H1 (cell line): ENCODE measurements at regions not wholly inside any gene's neighbourhood (a gene's known extent, or its start where the extent isn't known, plus 50 kb on each side); places are given as distances from the start of the nearest gene placed in this dataset.

Experiments used
- CTCF ChIA-PET: fragments of 300-600 bp; sonication (Branson Sonifier 250); formaldehyde crosslinking; loops from one replicate; lab custom pipeline; 2021; ENCODE audit not compliant: partially characterized antibody; lab: Charles Lee
- POLR2A ChIA-PET: fragments of 300-600 bp; sonication (Branson Sonifier 250); formaldehyde crosslinking; loops from one replicate; lab custom pipeline; 2021; ENCODE audit warnings: inconsistent platforms; ENCODE audit not compliant: partially characterized antibody; lab: Charles Lee
- DNase-seq, 2 experiments: peaks; one replicate each; pipeline versions ENCODE4 v3.0.0 to v3.0.0-alpha.2; 2010 to 2022; ENCODE audit warnings: low spot score in 2 of 2, low read depth in 1 of 2, mixed read lengths in 1 of 2
- FAIRE-seq: peaks from 2 replicates; lab custom pipeline; 2011; peaks lifted over from hg19 to GRCh38; lab: Jason Lieb, UNC
- H2AFZ ChIP-seq: 2 replicates; pipeline ENCODE4 v1.8.1; 2012; ENCODE audit warnings: low read length, inconsistent platforms
- H2AK5ac ChIP-seq: 2 replicates; pipeline ENCODE4 v1.6.1; 2013; ENCODE audit warnings: low read depth, low read length
- H2BK120ac ChIP-seq: replicated peaks from 2 replicates; pipeline ENCODE3; 2013; ENCODE audit warnings: low read depth, low read length, inconsistent platforms
- H2BK12ac ChIP-seq: 2 replicates; pipeline ENCODE4 v1.6.1; 2013; ENCODE audit warnings: low read depth, low read length
- H2BK15ac ChIP-seq: 2 replicates; pipeline ENCODE4 v1.6.1; 2013; ENCODE audit warnings: low read length
- H2BK20ac ChIP-seq: 2 replicates; pipeline ENCODE4 v1.6.1; 2013; ENCODE audit warnings: low read length
- H2BK5ac ChIP-seq: 2 replicates; pipeline ENCODE4 v1.6.1; 2013; ENCODE audit warnings: low read depth, low read length
- H3K14ac ChIP-seq: 2 replicates; pipeline ENCODE4 v1.6.1; 2013; ENCODE audit warnings: inconsistent platforms; ENCODE audit not compliant: insufficient read length
- H3K18ac ChIP-seq: 2 replicates; pipeline ENCODE4 v1.6.1; 2013; ENCODE audit warnings: low read length; ENCODE audit errors: extremely low read depth
- H3K23ac ChIP-seq: 2 replicates; pipeline ENCODE4 v1.6.1; 2013; ENCODE audit warnings: inconsistent platforms; ENCODE audit not compliant: insufficient read length
- H3K23me2 ChIP-seq: 2 replicates; pipeline ENCODE4 v1.6.1; 2013; ENCODE audit warnings: low read depth, low read length
- H3K27ac ChIP-seq: 2 replicates; pipeline ENCODE4 v1.6.1; 2011; ENCODE audit warnings: low read depth, low read length, inconsistent platforms
- H3K27me3 ChIP-seq, 4 experiments: replicated peaks in 1 of 4; 1 replicate in 1 of 4; 2 replicates in 3 of 4; pipeline versions ENCODE4 v1.6.1 to v1.8.1; 2011 to 2013; ENCODE audit warnings: low read length in 3 of 4, mild to moderate bottlenecking in 3 of 4, inconsistent platforms in 2 of 4, mixed read lengths in 2 of 4, moderate library complexity in 1 of 4; ENCODE audit not compliant: control insufficient read depth in 3 of 4, insufficient read depth in 3 of 4; ENCODE audit errors: extremely low read depth in 1 of 4
- H3K36me3 ChIP-seq, 4 experiments: 2 replicates each; pipeline versions ENCODE4 v1.6.1 to v1.8.1; 2011 to 2013; ENCODE audit warnings: mild to moderate bottlenecking in 4 of 4, low read length in 3 of 4, moderate library complexity in 2 of 4, control low read depth in 1 of 4, inconsistent platforms in 1 of 4; ENCODE audit not compliant: insufficient read depth in 4 of 4, control insufficient read depth in 2 of 4
- H3K4ac ChIP-seq: replicated peaks from 2 replicates; pipeline ENCODE3; 2013; ENCODE audit warnings: low read length, low read depth, mixed read lengths, inconsistent platforms; ENCODE audit not compliant: insufficient read length
- H3K4me1 ChIP-seq, 4 experiments: replicated peaks in 1 of 4; 1 replicate in 1 of 4; 2 replicates in 3 of 4; pipeline versions ENCODE4 v1.6.1 to v1.8.1; 2011 to 2013; ENCODE audit warnings: low read length in 3 of 4, inconsistent platforms in 2 of 4, mixed read lengths in 1 of 4; ENCODE audit not compliant: insufficient read depth in 4 of 4, control insufficient read depth in 3 of 4
- H3K4me2 ChIP-seq, 2 experiments: 2 replicates each; pipeline versions ENCODE4 v1.6.1 to v1.8.1; 2011 to 2013; ENCODE audit warnings: low read depth in 2 of 2, low read length in 2 of 2, control low read depth in 1 of 2, inconsistent platforms in 1 of 2, mild to moderate bottlenecking in 1 of 2; ENCODE audit not compliant: insufficient read depth in 1 of 2
- H3K4me3 ChIP-seq, 4 experiments: fragments of 200-600, 300-600 bp in 1 of 4; sonication (generic), shearing (Covaris generic), sonication (Bioruptor Twin) in 1 of 4; 2 replicates each; pipeline versions ENCODE4 v1.5.1 to v1.8.1; 2011 to 2016; ENCODE audit warnings: low read length in 4 of 4, low read depth in 3 of 4, control low read depth in 2 of 4, inconsistent platforms in 2 of 4, mild to moderate bottlenecking in 2 of 4, mixed read lengths in 1 of 4, moderate library complexity in 1 of 4; ENCODE audit not compliant: insufficient read depth in 2 of 4; ENCODE audit errors: extremely low read depth in 1 of 4
- H3K56ac ChIP-seq: replicated peaks from 2 replicates; pipeline ENCODE3; 2013; ENCODE audit warnings: low read depth, mild to moderate bottlenecking, mixed read lengths, low read length, inconsistent platforms; ENCODE audit not compliant: insufficient read length
- H3K79me1 ChIP-seq: 2 replicates; pipeline ENCODE4 v1.6.1; 2013; ENCODE audit warnings: low read depth, low read length, control low read depth
- H3K79me2 ChIP-seq, 2 experiments: 2 replicates each; pipeline versions ENCODE4 v1.6.1 to v1.8.1; 2012 to 2013; ENCODE audit warnings: low read length in 2 of 2, mild to moderate bottlenecking in 2 of 2, inconsistent platforms in 1 of 2; ENCODE audit not compliant: insufficient read depth in 2 of 2, control insufficient read depth in 1 of 2
- H3K9ac ChIP-seq, 4 experiments: replicated peaks in 1 of 4; 1 replicate in 1 of 4; 2 replicates in 3 of 4; pipeline versions ENCODE4 v1.6.1 to v1.8.1; 2011 to 2013; ENCODE audit warnings: low read depth in 3 of 4, low read length in 3 of 4, control low read depth in 2 of 4, mild to moderate bottlenecking in 2 of 4, moderate library complexity in 2 of 4, inconsistent platforms in 1 of 4; ENCODE audit errors: extremely low read depth in 1 of 4
- H3K9me3 ChIP-seq, 2 experiments: 2 replicates each; pipeline versions ENCODE4 v1.6.1 to v1.8.1; 2012 to 2013; ENCODE audit warnings: mild to moderate bottlenecking in 2 of 2, moderate library complexity in 2 of 2, control low read depth in 1 of 2, inconsistent platforms in 1 of 2, low read depth in 1 of 2, low read length in 1 of 2, mixed read lengths in 1 of 2; ENCODE audit not compliant: insufficient read depth in 2 of 2
- H4K20me1 ChIP-seq, 2 experiments: replicated peaks in 1 of 2; 2 replicates each; pipeline versions ENCODE3 to v1.8.1; 2011 to 2013; ENCODE audit warnings: inconsistent platforms in 2 of 2, low read length in 2 of 2, mild to moderate bottlenecking in 1 of 2; ENCODE audit not compliant: insufficient read depth in 2 of 2, control insufficient read depth in 1 of 2
- H4K5ac ChIP-seq: 2 replicates; pipeline ENCODE4 v1.6.1; 2013; ENCODE audit warnings: low read length, low read depth, mixed read lengths, inconsistent platforms; ENCODE audit not compliant: insufficient read length
- H4K8ac ChIP-seq: 2 replicates; pipeline ENCODE4 v1.8.0; 2013; ENCODE audit warnings: mild to moderate bottlenecking, moderate library complexity, low read length, inconsistent platforms; ENCODE audit not compliant: insufficient read depth; ENCODE audit errors: extremely low read depth
- H4K91ac ChIP-seq: replicated peaks from 2 replicates; pipeline ENCODE3; 2013; ENCODE audit warnings: low read length, mixed read lengths, inconsistent platforms; ENCODE audit not compliant: insufficient read length
- EGR1 ChIP-seq: IDR thresholded peaks from 2 replicates; pipeline ENCODE4 v1.6.1; 2011; ENCODE audit warnings: low read depth, low read length, borderline replicate concordance
- JUND ChIP-seq: IDR thresholded peaks from 2 replicates; pipeline ENCODE4 v1.6.1; 2011; ENCODE audit warnings: mild to moderate bottlenecking, improper control_type of control experiment, low read length
- KDM1A ChIP-seq: fragments of 200-600, 300-600 bp; sonication (generic); IDR thresholded peaks from 2 replicates; pipeline ENCODE4 v1.7.1; 2016; ENCODE audit warnings: mild to moderate bottlenecking, low read length, borderline replicate concordance
- MAX ChIP-seq: IDR thresholded peaks from 2 replicates; pipeline ENCODE4 v1.6.1; 2012; ENCODE audit warnings: inconsistent platforms
- NRF1 ChIP-seq: IDR thresholded peaks from 2 replicates; pipeline ENCODE4 v1.6.1; 2011; ENCODE audit warnings: mild to moderate bottlenecking, low read depth, low read length, improper control_type of control experiment
- PHF8 ChIP-seq: fragments of 200-600 bp; sonication (generic); conservative IDR thresholded peaks from 2 replicates; pipeline ENCODE4 v1.7.1; 2012; ENCODE audit warnings: low read depth, mild to moderate bottlenecking, inconsistent platforms, low read length, moderate library complexity
- POLR2A ChIP-seq, 2 experiments: IDR thresholded peaks; 1 replicate in 1 of 2; 2 replicates in 1 of 2; pipeline ENCODE4 v1.6.1; 2011; ENCODE audit warnings: low read depth in 2 of 2, low read length in 2 of 2, mild to moderate bottlenecking in 2 of 2; ENCODE audit errors: control extremely low read depth in 1 of 2
- RNF2 ChIP-seq: fragments of 200-900, 300-1000 bp; sonication (generic); IDR thresholded peaks from 2 replicates; pipeline ENCODE4 v1.7.1; 2016; ENCODE audit warnings: borderline replicate concordance, low read depth, mild to moderate bottlenecking, antibody characterized with exemption, low read length; ENCODE audit not compliant: poor library complexity, severe bottlenecking; ENCODE audit errors: missing control alignments
- SP2 ChIP-seq: IDR thresholded peaks from 2 replicates; pipeline ENCODE4 v1.6.1; 2012; ENCODE audit warnings: mild to moderate bottlenecking, low read length, inconsistent platforms
- SRF ChIP-seq: IDR thresholded peaks from 2 replicates; pipeline ENCODE4 v1.6.1; 2011; ENCODE audit warnings: mild to moderate bottlenecking, low read depth, low read length, moderate library complexity
- TAF1 ChIP-seq: IDR thresholded peaks from 2 replicates; pipeline ENCODE4 v1.6.1; 2011; ENCODE audit warnings: mild to moderate bottlenecking, low read depth, low read length
- TEAD4 ChIP-seq: IDR thresholded peaks from 2 replicates; pipeline ENCODE4 v1.6.1; 2012; ENCODE audit warnings: low read depth, low read length, inconsistent platforms, mixed read lengths
- WGBS, 2 experiments: shearing (Covaris generic) in 1 of 2; methylation state at CpG; one replicate each; pipeline versions ENCODE4 v1.1.6 to v1.1.7; 2013 to 2015; ENCODE audit warnings: low lambda C conversion rate in 2 of 2, mixed read lengths in 2 of 2, inconsistent platforms in 1 of 2, low coverage in 1 of 2, missing lambda C conversion rate in 1 of 2; ENCODE audit not compliant: insufficient replicate concordance in 2 of 2, insufficient coverage in 1 of 2, insufficient read length in 1 of 2; ENCODE audit errors: extremely low coverage in 1 of 2, missing lambda C conversion rate in 1 of 2; 5-methylcytosine and 5-hydroxymethylcytosine counted together

GRCh38 chr7:83289419-83289993 lies 126.8 kb upstream of the PCLO start:
- H4K5ac ChIP-seq = no peak overlapping the region
- no peak overlapping the region for H2BK120ac ChIP-seq
- no peak overlapping the region for H3K27ac ChIP-seq
- FAIRE-seq (no peak), DNase-seq (no peak)
- no peaks in the 10 kb centered on the region for H3K27me3 ChIP-seq
- no peaks in the 10 kb centered on the region for H3K9me3 ChIP-seq
- H2BK15ac ChIP-seq = no peak overlapping the region
- CTCF ChIA-PET = no interaction called here
- no peak overlapping the region for H3K9ac ChIP-seq
- no peak overlapping the region for H2BK12ac ChIP-seq
- H3K4me1 ChIP-seq = no peaks in the 10 kb centered on the region
- H2BK20ac ChIP-seq = no peak overlapping the region
- H4K8ac ChIP-seq = no peak overlapping the region
- no peak overlapping the region for H3K4me2 ChIP-seq
- no peak overlapping the region for H2BK5ac ChIP-seq
- no peaks in the 10 kb centered on the region for H3K36me3 ChIP-seq
- POLR2A ChIA-PET = no interaction called here
- no peaks in the 10 kb centered on the region for H3K23me2 ChIP-seq
- H4K20me1 ChIP-seq = no peaks in the 10 kb centered on the region
- no peak overlapping the region for H3K18ac ChIP-seq
- no peak overlapping the region for H3K4ac ChIP-seq
- no peak overlapping the region for H3K56ac ChIP-seq
- H2AFZ ChIP-seq = no peak overlapping the region
- TF ChIP-seq POLR2A (IDR thresholded peaks at IDR 0.05; ENCODE audit: control extremely low read depth in 1 of 2, low read depth in 2 of 2, low read length in 2 of 2) = no peak
- no peak for TF ChIP-seq NRF1
- no peak for TF ChIP-seq SP2
- TF ChIP-seq MAX = no peak
- no peak for TF ChIP-seq PHF8
- no peak for TF ChIP-seq EGR1
- no peak for TF ChIP-seq RNF2
- TF ChIP-seq JUND = no peak
- no peak for TF ChIP-seq TEAD4
- TF ChIP-seq SRF = no peak
- TF ChIP-seq KDM1A = no peak
- TF ChIP-seq TAF1 = no peak
- H3K4me3 ChIP-seq = no peak overlapping the region
- no peak overlapping the region for H2AK5ac ChIP-seq
- H3K23ac ChIP-seq = no peak overlapping the region
- WGBS, 2 experiments = 74% methylated on average over 5 of the region's 5 CpGs; no CpG with 5 or more reads in 1 of the 2 experiments
- H4K91ac ChIP-seq = no peak overlapping the region
- no peaks in the 10 kb centered on the region for H3K79me2 ChIP-seq
- no peak overlapping the region for H3K14ac ChIP-seq
- H3K79me1 ChIP-seq = no peaks in the 10 kb centered on the region
